ENCODE measurements at regions not wholly inside any gene's neighbourhood (a gene's known extent, or its start where the extent isn't known, plus 50 kb on each side); places are given as distances from the start of the nearest gene placed in this dataset.

- TF ChIP-seq, protein P1, sequence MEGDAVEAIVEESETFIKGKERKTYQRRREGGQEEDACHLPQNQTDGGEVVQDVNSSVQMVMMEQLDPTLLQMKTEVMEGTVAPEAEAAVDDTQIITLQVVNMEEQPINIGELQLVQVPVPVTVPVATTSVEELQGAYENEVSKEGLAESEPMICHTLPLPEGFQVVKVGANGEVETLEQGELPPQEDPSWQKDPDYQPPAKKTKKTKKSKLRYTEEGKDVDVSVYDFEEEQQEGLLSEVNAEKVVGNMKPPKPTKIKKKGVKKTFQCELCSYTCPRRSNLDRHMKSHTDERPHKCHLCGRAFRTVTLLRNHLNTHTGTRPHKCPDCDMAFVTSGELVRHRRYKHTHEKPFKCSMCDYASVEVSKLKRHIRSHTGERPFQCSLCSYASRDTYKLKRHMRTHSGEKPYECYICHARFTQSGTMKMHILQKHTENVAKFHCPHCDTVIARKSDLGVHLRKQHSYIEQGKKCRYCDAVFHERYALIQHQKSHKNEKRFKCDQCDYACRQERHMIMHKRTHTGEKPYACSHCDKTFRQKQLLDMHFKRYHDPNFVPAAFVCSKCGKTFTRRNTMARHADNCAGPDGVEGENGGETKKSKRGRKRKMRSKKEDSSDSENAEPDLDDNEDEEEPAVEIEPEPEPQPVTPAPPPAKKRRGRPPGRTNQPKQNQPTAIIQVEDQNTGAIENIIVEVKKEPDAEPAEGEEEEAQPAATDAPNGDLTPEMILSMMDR (IDR thresholded peaks at IDR 0.05) = no peak
- TF ChIP-seq POLR2A (IDR thresholded peaks at IDR 0.05) = no peak
These were observed 148.2 kb upstream of the KLF7 start for GRCh38 chr2:207313947-207314346.

Data from uterus (tissue), 2 donors.